ENCODE measurements at regions not wholly inside any gene's neighbourhood (a gene's known extent, or its start where the extent isn't known, plus 50 kb on each side); places are given as distances from the start of the nearest gene placed in this dataset.

- H3K9me3 ChIP-seq, result no peaks in the 10 kb centered on the region
- H3K4me3 ChIP-seq, result no peak overlapping the region
- DNase-seq, result no peak
- H3K27me3 ChIP-seq, result no peaks in the 10 kb centered on the region
- H3K36me3 ChIP-seq, result no peaks in the 10 kb centered on the region
- no peak overlapping the region for H3K27ac ChIP-seq
- H3K4me1 ChIP-seq, result no peaks in the 10 kb centered on the region
- TF ChIP-seq CTCF (IDR thresholded peaks at IDR 0.05) (no peak), POLR2A (IDR thresholded peaks at IDR 0.05) (no peak)
These were observed 296.6 kb downstream of the ZNF621 start for GRCh38 chr3:40821315-40821714.

GRCh38 chr3:40827226-40827625 is 302.5 kb downstream of the ZNF621 start:
- no peak for TF ChIP-seq POLR2A (IDR thresholded peaks at IDR 0.05)
- TF ChIP-seq CTCF (IDR thresholded peaks at IDR 0.05), result no peak
- Histone ChIP-seq H3K4me1 (no peaks in the 10 kb centered on the region), H3K4me3 (no peak overlapping the region), H3K27ac (no peak overlapping the region), H3K27me3 (no peaks in the 10 kb centered on the region), H3K36me3 (no peaks in the 10 kb centered on the region), H3K9me3 (no peaks in the 10 kb centered on the region)
- no peak for DNase-seq

- H3K4me3 ChIP-seq, result no peak overlapping the region
- no peak for TF ChIP-seq CTCF (IDR thresholded peaks at IDR 0.05)
- no peak for TF ChIP-seq POLR2A (IDR thresholded peaks at IDR 0.05)
- H3K4me1 ChIP-seq, result no peaks in the 10 kb centered on the region
- H3K36me3 ChIP-seq, result no peaks in the 10 kb centered on the region
- H3K27me3 ChIP-seq, result no peaks in the 10 kb centered on the region
- H3K9me3 ChIP-seq, result no peaks in the 10 kb centered on the region
- peak in 1 of 3 donors; percentile 55 for DNase-seq
- no peak overlapping the region for H3K27ac ChIP-seq
These were observed 303.4 kb downstream of the ZNF621 start for GRCh38 chr3:40827942-40828688.

DNA sequence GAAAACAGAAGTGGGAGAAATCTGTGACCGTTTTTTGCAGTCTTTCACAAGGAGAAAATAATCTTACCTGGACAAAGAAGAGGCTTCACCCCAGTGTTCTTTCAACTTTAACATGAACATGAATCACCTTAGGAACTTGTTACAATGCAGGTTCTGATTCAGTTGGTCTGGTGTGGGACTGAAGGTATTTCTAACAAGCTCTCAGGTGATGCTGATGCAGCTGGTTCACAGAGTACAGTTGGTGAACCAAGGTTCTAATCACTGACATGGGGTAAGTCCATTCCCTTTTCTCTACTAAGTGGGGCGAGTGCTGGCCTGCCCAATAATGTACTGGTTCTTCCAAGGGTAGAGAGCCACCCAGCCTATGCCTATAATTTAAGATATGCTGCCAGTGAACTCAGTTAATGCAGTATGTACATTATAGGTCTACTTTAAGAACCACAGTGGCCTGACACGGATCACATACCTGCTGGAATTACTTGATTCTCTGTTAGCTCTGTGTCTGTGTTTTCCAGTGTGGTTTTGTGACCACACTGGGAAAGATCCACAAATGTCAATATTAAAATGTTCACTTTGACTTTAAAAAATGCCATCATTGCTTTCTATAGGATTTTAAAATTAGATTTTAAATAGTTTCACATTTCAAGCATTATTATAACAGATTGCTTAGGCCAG is 304.1 kb downstream of the ZNF621 start:
- no peak overlapping the region for H3K4me3 ChIP-seq
- H3K27ac ChIP-seq, result no peak overlapping the region
- no peaks in the 10 kb centered on the region for H3K4me1 ChIP-seq
- no peaks in the 10 kb centered on the region for H3K27me3 ChIP-seq
- TF ChIP-seq CTCF (IDR thresholded peaks at IDR 0.05), result no peak
- DNase-seq, result no peak
- no peaks in the 10 kb centered on the region for H3K36me3 ChIP-seq
- H3K9me3 ChIP-seq, result no peaks in the 10 kb centered on the region

GRCh38 chr3:40829876-40830275 is 305.1 kb downstream of the ZNF621 start:
- no peaks in the 10 kb centered on the region for H3K27me3 ChIP-seq
- DNase-seq, result no peak
- H3K36me3 ChIP-seq, result no peaks in the 10 kb centered on the region
- H3K27ac ChIP-seq, result no peak overlapping the region
- no peaks in the 10 kb centered on the region for H3K9me3 ChIP-seq
- TF ChIP-seq POLR2A (IDR thresholded peaks at IDR 0.05) (no peak), CTCF (IDR thresholded peaks at IDR 0.05) (no peak)
- no peaks in the 10 kb centered on the region for H3K4me1 ChIP-seq
- H3K4me3 ChIP-seq, result no peak overlapping the region
